HEK293T (cell line): ENCODE measurements at regions not wholly inside any gene's neighbourhood (a gene's known extent, or its start where the extent isn't known, plus 50 kb on each side); places are given as distances from the start of the nearest gene placed in this dataset.
"Not testable (repeated sequence)": the region's sequence is repeated elsewhere in the genome, so short reads cannot be mapped to it uniquely, and the experiment has no call there.

Source experiments
- BHLHE40 ChIP-seq: fragments of 450-650 bp; IDR thresholded peaks from 2 replicates; pipeline ENCODE4 v1.6.1; 2016; ENCODE audit warnings: mild to moderate bottlenecking, moderate library complexity, borderline replicate concordance
- ELF4 ChIP-seq: fragments of 450-650 bp; IDR thresholded peaks from 2 replicates; pipeline ENCODE4 v1.6.1; 2017; ENCODE audit warnings: antibody characterized with exemption
- FOXA1 ChIP-seq: fragments of 450-650 bp; IDR thresholded peaks from 2 replicates; pipeline ENCODE4 v1.6.1; 2016; ENCODE audit warnings: mild to moderate bottlenecking
- HDGF ChIP-seq: fragments of 450-650 bp; IDR thresholded peaks from 2 replicates; pipeline ENCODE4 v1.6.1; 2017; ENCODE audit warnings: antibody characterized with exemption, borderline replicate concordance
- LEF1 ChIP-seq: fragments of 450-650 bp; IDR thresholded peaks from 2 replicates; pipeline ENCODE4 v1.6.1; 2017; ENCODE audit warnings: mild to moderate bottlenecking, borderline replicate concordance

- TF ChIP-seq ELF4, FOXA1, BHLHE40, HDGF, LEF1: not testable (repeated sequence)
Measured at GRCh38 chr16:9670616-9671015, 511.6 kb downstream of the GRIN2A start.
